ENCODE measurements at regions not wholly inside any gene's neighbourhood (a gene's known extent, or its start where the extent isn't known, plus 50 kb on each side); places are given as distances from the start of the nearest gene placed in this dataset.
"Not testable (repeated sequence)": the region's sequence is repeated elsewhere in the genome, so short reads cannot be mapped to it uniquely, and the experiment has no call there.

DNA sequence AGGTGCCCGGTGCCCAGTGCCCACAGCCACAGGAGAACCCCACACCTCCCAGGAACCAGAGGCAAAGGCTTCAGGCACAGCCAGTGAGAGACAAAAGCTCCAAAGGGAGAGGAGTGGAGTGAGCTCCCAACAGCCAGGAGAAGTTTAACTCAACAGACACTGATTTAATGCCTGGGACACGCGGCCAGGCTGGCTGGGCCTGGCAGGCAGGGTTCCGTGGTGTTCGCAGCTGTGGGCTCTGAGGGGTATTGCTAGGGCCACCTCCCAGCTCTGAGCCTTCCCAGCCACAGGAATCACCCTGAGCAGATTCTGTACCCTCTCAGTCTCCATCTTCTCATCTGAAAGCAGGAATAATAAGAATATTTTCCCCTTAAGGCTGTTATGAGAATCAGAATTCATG lies 222.5 kb downstream of the NPHP4 start:
- no peak for DNase-seq (ENCODE audit: low read depth, low spot score)
- H3K4me3 ChIP-seq (ENCODE audit: low read length), result no peak overlapping the region

DNA sequence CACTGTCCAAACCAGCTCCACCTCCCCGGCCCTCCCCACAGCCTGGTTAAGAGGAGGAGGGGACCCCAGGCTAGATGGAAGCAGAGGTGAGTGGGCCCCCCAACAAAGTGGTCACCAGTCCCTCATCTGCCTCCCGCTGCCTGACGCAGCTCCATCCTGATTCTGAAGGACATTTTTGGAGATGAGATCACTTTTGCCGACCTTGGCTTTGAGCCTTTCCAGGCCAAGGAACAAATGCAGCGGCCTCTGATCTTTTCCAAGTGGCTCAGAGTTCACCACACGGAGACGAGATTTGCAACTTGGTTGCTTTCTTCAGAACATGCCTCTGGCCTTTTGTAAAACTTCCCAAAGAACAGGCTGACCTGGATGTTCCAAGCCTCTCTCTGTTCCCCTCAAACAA lies 223.1 kb downstream of the NPHP4 start:
- DNase-seq (ENCODE audit: low read depth, low spot score), result no peak
- no peak overlapping the region for H3K4me3 ChIP-seq (ENCODE audit: low read length)

DNA sequence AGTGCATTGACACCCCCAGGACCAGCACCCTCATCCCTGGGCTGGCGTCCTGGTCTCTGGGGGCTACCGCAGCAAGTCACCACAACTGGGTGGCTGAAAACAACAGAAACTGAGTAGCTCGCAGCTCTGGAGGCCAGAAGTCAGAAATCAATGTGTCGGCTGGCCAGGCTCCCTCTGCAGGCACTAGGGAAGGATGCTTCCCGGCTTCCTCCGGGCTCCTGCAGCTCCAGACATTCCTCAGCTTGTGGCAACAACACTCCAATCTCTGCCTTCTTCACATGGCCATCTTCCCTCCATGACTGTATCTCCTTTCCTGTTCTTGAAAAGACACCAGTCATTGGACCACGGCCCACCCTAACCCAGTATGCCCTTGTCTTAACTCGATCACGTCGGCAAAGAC lies 224.2 kb downstream of the NPHP4 start:
- no peak for DNase-seq (ENCODE audit: low read depth, low spot score)
- H3K4me3 ChIP-seq (ENCODE audit: low read length), result no peak overlapping the region

DNA sequence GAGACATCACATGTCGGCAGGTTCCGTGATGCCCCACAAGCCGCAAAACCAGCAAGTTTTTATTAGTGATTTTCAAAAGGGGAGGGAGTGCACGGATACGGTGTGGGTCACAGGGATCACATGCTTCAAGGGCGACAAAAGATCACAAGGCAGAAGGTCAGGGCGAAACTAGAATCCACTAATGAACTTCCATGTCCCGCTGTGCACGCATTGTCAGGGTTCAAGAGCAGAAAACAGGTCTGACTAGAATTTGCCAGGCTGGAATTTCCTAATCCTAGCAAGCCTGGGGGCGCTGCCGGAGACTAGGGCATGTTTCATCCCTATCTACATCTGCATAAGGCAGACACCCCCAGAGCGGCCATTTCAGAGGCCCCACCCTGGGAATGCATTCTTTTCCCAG lies 225.2 kb downstream of the NPHP4 start:
- not testable (repeated sequence) for H3K4me3 ChIP-seq (ENCODE audit: low read length); DNase-seq (ENCODE audit: low read depth, low spot score)

DNA sequence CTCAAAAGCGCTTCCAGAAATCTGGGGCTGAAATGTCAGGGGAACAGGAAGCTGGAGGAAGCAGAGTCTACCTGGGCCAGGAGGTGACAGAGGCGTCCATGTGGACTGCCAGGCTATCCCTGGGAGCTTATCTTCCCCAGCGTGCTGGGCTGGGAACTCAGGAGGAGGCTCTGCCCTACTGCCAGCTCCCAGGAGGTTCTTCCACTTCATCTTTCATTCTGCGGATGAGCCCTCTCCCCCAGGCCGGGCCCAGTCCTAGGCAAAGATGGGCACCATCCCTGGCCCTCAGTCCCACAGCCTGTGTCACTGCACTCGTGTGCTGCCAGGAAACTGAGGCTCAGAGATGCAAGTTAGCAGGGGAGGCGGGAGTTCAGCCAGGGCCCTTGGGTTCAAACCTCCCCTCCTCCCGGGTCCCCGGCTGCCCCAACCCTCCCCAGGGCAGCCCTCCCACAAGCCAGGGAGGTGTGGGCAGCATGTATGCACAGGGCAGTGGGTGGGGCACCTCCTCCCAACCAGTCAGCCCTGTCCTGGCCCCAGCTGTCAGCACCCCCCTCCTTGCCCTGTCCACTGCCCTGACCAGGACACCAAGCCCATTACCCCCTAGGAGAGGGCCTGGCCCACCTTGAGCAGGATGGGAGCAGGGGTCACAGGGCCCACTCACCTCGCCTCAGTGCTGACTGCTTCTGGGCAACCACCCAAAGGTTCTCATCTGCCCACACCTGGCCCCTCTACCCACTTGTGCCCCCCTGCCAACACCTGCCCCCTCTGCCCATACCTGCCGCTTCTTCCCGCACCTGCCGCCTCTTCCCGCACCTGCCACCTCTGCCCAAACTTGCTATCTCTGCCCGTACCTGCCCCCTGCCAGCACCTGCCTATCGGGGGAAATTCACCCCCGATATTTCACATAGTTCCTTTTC lies 226.0 kb downstream of the NPHP4 start:
- H3K4me3 ChIP-seq (ENCODE audit: low read length), result no peak overlapping the region
- DNase-seq (ENCODE audit: low read depth, low spot score), result no peak

DNA sequence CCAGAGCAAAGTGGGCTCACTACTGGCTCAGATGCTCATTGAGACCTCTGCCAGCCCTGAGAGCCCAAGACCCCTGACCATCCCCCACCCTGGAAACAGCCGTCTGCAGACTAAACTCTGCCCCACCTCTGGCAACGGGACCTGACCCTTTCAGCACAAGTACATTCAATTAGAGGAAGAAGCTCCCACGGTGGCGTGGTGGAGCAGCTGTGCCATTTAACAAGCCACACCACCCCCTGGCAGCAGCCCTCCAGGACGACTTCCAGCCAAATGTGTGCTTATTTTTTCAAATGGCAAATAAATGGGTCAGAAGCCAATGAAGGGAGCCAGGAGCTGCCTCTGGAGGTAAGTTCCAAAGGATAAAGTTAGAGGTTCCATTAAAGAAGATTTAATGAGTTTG lies 226.7 kb downstream of the NPHP4 start:
- no peak overlapping the region for H3K4me3 ChIP-seq (ENCODE audit: low read length)
- DNase-seq (ENCODE audit: low read depth, low spot score), result no peak

DNA sequence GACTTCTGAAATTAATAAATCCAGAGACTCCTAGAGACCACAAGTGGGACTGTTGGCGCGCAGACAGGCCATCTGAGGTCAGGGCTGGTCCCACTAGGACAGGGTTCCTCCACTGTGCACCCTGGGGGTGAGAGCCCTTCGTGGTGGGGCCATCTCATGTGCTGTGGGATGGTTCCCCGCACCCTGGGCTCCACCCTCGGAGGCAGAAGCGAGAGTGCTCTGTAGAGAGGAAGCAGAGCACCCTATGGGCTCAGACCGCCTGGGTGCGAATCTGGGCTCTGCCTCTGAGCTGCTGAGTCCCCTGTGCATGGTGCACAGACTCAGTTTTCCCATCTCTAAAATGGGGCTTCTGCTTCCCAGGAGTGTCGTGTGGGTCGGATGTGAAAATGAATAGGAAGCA lies 227.3 kb downstream of the NPHP4 start:
- DNase-seq (ENCODE audit: low read depth, low spot score), result no peak
- no peak overlapping the region for H3K4me3 ChIP-seq (ENCODE audit: low read length)

DNA sequence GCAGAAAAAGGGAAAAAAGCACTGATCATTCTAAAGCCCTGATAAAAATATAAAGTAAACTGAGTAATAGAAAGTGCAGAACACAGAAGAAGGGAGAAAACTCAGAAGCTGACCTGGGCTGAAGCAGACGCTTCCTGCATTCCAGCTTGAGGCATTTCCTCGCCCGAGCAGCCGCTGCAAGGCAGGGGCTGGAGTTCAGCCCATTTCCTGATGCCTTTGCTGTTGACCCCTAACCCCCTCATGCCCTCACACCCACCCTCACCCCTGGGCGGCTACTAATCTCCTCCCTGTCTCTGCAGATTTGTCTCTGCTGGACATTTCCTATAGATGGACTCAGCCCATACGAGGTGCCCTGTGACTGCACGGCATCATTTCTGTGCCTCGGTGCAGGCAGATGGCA lies 227.8 kb downstream of the NPHP4 start:
- no peak overlapping the region for H3K4me3 ChIP-seq (ENCODE audit: low read length)
- no peak for DNase-seq (ENCODE audit: low read depth, low spot score)

DNA sequence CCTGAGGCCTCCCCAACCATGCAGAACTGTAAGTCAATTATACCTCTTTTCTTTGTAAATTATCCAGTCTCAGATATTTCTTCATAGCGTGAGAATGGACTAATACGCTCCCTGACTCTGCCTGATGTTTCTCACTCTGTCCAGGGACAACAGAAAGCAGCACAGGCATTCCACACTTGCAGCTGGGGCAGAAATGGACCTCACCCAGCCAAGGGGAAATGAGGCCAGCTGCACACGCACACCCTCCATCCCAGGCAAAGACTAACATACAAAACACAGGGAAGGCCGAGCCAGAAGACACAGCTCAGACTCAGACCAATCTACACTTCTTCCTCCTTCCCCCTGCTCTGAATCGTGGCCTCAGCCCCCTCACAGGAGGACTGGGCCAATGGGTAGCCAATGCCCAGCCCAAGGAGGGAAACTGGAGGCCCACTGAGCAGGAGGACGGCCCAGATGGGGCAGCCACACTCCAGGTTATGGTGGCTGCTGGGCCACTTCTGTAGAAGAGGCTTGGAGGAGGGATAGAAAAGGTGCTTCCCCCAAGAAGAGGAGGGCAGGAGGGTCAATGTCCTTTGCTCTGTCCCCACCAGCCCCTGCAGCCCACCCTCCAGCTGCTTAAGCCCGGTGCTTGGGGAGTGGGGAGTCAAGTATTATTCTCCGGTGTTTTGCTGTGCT lies 228.4 kb downstream of the NPHP4 start:
- no peak overlapping the region for H3K4me3 ChIP-seq (ENCODE audit: low read length)

DNA sequence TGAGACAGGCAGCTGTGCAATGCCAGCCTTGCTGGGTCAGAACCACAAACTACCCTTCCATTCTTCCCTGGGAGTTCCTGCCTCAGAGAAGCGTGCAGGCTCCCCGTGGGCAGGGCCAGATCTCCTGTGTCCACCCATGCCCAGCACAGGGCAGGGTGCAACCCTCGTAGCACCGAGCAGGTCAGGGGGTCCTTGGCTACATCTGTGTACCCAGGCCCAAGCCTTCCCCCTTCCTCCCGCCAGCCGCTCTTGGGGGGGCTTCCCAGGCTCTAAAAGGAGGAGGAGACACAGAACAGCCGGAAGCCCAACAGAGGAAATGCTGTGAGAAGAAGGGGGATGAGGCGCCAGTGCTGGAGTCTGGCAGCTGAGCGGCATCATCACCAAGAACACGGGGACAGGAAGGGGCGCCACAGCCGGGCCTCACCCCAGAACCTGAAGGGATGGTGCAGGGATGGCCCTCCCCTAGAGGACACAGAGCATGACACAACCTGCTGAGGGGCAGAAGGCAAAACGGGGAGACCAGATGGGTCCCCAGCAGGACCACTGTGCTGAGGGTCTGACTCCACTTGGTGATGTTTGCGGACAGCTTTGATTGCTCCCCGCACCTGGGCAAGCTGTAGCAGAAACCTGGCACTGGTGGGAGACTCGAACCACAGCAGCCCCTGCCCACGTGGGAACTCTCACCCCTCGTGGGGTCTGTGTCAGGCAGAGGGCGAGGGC lies 233.2 kb downstream of the NPHP4 start:
- DNase-seq (ENCODE audit: low read depth, low spot score), result peak; percentile 1
- no peak overlapping the region for H3K4me3 ChIP-seq (ENCODE audit: low read length)

More for the DNA sequence above, 228.4 kb downstream of the NPHP4 start:
- DNase-seq (ENCODE audit: low read depth, low spot score), result no peak

DNA sequence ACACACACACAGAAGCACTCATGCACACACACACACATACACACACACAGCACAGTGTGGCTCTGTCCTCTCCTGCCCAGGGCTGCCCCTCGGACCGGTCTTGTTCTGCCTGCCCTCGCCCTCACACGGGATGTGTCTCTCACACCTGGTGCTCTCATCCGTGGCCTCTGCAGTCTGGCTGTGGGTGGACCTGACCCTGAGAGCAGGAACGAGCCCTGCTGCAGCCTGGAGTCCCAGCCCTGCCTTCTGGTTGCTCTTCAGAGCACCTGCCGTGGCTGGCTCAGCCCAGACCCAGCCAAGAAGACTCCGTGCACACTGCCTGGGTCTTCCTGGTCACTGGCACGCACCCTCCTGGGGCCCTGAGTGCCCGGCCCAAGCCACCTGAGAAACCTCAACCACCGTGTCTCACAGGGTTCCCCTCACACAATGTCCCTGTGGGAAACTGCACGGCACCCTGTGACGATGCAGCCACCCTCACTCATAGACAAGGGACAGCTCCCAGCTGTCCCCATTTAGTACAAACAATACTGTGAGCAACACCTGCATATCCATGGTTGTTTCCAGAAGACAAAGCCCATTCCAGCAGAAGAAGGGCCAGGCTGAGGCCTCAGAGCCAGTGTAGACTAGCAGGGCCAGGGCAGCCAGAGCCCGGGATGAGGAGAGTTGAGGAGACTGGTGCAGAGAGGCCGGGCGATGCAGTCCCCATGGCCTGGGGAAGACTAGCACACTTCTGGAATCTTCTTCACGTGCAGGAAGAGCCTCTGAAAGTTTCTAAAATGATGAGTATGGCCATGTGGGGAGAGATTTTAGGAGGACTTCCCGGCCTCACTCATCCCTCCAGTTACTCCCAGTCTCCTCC lies 234.0 kb downstream of the NPHP4 start:
- no peak overlapping the region for H3K4me3 ChIP-seq (ENCODE audit: low read length)
- no peak for DNase-seq (ENCODE audit: low read depth, low spot score)

DNA sequence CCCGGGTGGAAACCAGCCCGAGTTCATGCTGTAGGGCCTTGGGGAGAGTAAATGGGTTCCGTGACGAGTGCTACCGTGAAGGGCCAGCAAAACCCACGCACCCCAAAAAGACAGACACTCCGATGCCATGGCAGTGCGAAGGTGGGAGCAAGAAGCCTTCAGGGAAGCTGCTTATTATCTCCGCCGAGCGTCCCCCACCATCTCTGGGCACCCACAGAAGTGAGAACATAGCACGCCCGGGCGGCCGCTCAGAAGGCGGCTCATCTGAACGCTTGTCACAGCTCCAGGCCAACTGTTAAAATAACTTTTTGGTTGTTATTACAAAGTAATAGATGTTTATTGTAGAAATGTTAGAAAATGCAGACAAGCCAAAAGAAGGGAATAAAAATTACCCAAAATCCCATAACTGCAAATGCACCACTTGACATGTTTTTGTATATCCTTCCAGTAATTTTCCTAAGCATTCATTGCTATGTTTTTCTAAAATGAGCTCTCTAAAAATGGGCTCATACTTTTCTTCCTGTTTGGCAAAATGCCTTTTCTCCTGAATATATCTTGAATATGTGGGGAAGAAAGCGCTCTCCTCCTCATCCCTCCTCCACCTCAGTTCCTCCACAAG lies 234.9 kb downstream of the NPHP4 start:
- DNase-seq (ENCODE audit: low read depth, low spot score), result no peak
- no peak overlapping the region for H3K4me3 ChIP-seq (ENCODE audit: low read length)

DNA sequence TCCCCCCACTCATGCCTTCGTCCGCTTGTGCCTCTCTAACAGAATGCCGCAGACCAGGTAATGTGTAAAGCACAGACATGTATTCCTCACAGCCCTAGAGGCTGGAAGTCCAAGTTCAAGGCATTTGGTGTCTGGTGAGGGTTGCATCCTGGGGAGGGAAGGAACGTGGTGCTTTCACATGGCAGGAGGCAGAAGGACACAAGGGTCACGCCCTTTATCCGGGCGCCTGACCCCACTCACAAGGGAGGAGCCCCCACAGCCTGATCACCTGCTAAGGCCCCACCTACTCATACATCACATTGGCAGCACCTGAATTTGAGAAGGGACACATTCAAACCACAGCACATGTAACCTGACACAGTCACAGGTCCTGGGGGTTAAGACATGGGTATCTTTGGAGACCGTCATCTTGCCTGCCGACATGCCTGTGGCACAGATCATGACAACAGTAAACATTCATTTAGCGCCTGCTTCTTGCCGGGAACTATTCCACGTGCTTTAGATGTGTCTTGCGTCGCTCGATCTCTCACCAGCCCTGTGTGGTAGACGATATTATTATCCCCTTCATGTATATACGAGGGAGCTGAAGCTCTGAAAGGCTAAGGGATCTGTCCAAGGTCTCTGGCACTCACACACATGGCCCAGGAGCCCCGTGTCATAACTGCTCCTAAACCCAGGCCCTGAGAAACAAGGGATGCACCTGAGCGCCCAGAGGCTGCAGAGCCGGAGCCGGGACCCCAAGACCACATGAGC lies 235.6 kb downstream of the NPHP4 start:
- no peak for DNase-seq (ENCODE audit: low read depth, low spot score)
- no peak overlapping the region for H3K4me3 ChIP-seq (ENCODE audit: low read length)

DNA sequence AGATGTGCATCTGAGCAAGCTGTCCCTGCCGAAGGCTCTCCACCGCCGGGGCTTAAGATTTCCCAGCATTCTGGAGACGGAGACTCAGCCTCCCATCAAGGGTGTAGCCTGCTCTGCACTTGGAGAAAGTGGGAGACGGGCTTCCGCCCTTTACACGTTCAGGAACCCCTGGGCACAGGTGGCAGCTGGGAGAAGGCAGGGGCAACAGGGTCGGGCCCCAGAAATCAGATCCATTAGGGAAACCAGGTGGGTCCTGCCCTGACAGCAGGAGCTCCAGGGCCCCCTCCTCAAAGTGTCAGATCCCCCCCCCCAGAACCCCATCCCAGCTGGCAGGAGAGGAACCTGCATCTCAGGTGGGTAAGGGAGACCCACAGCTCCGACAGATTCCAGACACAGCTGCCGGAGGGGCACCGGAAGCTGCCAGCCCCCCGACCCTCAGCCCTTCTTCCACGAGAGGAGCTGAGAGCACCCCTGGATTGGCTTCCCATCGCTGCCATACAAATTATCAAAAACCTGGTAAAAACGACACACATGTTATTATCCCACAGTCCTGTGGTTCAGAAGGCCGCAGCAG lies 236.6 kb downstream of the NPHP4 start:
- no peak for DNase-seq (ENCODE audit: low read depth, low spot score)
- no peak overlapping the region for H3K4me3 ChIP-seq (ENCODE audit: low read length)

DNA sequence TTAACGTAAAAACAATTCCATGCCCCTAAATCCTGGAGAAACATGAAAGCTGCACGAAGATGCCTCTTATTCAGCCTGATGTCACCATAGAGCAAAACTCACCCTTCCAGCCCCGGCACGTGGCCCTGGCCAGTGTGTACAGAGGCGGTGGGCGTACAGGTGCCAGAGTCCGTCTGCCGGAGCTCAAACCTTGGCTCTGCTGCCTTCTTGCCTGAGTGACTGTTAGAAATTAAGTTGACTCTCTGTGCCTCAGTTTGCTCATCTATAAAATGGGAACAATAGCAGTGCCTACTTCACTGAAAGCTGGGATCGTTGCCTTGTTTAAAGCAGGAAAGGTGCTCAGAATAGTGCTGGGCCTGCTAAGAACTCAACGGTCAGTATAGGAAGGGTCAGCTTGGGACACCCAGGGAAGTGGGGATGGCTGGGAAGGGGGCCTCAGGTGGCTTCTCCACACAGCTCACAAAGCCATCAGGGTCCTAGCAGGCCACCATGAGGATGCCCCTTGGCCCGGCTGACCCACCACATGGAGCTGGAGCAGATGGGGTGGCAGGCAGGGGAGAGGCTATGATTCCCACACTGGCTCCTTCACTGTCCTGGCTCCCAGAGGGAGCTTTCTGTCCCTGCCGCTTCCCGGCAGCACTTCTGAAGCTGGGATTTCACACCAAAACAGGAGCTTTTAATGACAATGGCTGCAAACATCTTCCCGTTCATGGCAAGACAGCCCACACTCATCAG lies 237.2 kb downstream of the NPHP4 start:
- no peak for DNase-seq (ENCODE audit: low read depth, low spot score)
- H3K4me3 ChIP-seq (ENCODE audit: low read length), result no peak overlapping the region

DNA sequence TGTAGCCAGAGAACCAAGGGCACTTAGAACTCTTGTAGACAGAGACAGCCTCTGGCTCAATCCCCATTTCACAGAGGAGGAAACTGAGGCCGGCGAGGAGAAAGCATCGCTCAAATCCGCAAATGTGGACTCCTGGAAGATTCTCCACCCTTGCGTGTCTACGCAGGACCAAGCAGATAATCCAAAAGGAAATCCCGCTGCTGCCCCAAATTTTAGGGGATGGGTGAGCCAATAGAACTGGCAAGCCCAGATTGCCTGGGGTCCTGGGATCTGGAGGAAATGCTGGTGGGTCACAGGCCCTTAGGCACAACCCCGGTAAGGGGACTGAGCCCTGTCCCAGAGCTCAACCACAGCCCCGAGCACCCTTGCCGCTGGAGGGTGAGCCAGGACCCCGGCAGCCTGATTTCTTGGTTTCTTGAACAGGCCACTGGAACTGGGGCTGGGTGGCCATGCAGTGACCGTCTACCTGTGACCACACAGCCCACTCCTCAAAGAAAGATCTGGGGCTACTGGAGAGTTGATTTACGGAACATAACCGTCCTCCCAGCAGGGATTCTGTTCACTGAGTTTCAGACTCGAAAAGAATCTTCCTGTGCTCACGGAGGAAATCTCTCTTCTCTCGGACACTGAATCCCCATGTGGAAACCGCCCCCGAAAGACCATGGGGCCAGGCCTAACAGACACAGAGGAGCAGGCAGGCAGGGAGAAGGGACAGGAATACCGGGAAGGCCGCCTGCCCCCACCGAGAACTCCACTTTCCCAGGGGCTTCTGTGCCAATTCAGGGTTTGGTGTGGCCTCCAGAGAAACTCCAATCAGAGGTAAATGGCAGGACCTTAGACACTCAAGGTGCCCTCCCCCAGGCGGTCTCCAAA lies 238.4 kb downstream of the NPHP4 start:
- no peak overlapping the region for H3K4me3 ChIP-seq (ENCODE audit: low read length)
- no peak for DNase-seq (ENCODE audit: low read depth, low spot score)
